Right atrium auricular region (tissue), 2 donors: ENCODE measurements at regions not wholly inside any gene's neighbourhood (a gene's known extent, or its start where the extent isn't known, plus 50 kb on each side); places are given as distances from the start of the nearest gene placed in this dataset.

ENCODE experiments used
- DNase-seq: peaks from one replicate; pipeline ENCODE4 v3.0.0-alpha.2; 2019; ENCODE audit warnings: low spot score
- H3K27ac ChIP-seq, 2 donors: fragments of 200-600 bp; sonication (generic); 1 replicate in 1 of 2; 2 replicates in 1 of 2; pipeline ENCODE4 v1.5.1; 2016 to 2019
- H3K27me3 ChIP-seq, 2 donors: fragments of 200-600 bp; sonication (generic); one replicate each; pipeline versions ENCODE4 v1.5.1 to v1.6.0; 2017 to 2019
- H3K36me3 ChIP-seq: fragments of 200-600 bp; sonication (generic); one replicate; pipeline ENCODE4 v1.5.1; 2016
- H3K4me1 ChIP-seq, 2 donors: fragments of 200-600 bp; sonication (generic); one replicate each; pipeline versions ENCODE4 v1.5.1 to v1.6.0; 2017 to 2019
- H3K4me3 ChIP-seq, 2 donors: fragments of 200-600 bp; sonication (generic); 1 replicate in 1 of 2; 2 replicates in 1 of 2; pipeline ENCODE4 v1.5.1; 2017 to 2019; ENCODE audit warnings: mild to moderate bottlenecking in 1 of 2, moderate library complexity in 1 of 2
- H3K9me3 ChIP-seq, 2 donors: fragments of 200-600 bp; sonication (generic); one replicate each; pipeline ENCODE4 v1.5.1; 2019
- TF ChIP-seq, protein P1 (sequence below), 2 donors: fragments of 200-600 bp; sonication (generic); IDR thresholded peaks; one replicate each; pipeline ENCODE4 v1.5.1; 2019; ENCODE audit warnings: antibody characterized with exemption in 2 of 2

DNA sequence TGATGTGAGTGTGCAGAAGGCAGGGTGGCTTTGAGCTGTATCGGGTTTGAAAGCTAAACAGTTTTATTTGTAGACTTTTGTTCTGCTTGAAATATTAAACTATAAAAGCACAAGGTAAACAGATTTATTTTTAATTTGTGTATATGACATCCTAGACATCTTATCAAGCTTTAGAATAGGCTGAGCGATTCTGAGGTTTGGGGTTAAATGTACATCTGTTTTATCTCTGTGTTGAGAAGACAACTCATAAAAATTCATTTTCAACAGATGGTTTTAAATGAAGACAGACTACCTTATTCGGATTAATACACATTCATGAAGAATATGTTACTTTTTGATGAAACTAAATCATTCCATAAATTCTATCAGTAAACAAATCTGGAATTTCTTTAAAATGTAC is 368.8 kb downstream of the RPRM start:
- Histone ChIP-seq H3K27ac (no peak overlapping the region), H3K9me3 (no peaks in the 10 kb centered on the region), H3K4me3 (no peak overlapping the region), H3K36me3 (no peaks in the 10 kb centered on the region), H3K4me1 (no peaks in the 10 kb centered on the region), H3K27me3 (no peaks in the 10 kb centered on the region)
- no peak for DNase-seq
- TF ChIP-seq, protein P1, sequence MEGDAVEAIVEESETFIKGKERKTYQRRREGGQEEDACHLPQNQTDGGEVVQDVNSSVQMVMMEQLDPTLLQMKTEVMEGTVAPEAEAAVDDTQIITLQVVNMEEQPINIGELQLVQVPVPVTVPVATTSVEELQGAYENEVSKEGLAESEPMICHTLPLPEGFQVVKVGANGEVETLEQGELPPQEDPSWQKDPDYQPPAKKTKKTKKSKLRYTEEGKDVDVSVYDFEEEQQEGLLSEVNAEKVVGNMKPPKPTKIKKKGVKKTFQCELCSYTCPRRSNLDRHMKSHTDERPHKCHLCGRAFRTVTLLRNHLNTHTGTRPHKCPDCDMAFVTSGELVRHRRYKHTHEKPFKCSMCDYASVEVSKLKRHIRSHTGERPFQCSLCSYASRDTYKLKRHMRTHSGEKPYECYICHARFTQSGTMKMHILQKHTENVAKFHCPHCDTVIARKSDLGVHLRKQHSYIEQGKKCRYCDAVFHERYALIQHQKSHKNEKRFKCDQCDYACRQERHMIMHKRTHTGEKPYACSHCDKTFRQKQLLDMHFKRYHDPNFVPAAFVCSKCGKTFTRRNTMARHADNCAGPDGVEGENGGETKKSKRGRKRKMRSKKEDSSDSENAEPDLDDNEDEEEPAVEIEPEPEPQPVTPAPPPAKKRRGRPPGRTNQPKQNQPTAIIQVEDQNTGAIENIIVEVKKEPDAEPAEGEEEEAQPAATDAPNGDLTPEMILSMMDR (IDR thresholded peaks at IDR 0.05): no peak

DNA sequence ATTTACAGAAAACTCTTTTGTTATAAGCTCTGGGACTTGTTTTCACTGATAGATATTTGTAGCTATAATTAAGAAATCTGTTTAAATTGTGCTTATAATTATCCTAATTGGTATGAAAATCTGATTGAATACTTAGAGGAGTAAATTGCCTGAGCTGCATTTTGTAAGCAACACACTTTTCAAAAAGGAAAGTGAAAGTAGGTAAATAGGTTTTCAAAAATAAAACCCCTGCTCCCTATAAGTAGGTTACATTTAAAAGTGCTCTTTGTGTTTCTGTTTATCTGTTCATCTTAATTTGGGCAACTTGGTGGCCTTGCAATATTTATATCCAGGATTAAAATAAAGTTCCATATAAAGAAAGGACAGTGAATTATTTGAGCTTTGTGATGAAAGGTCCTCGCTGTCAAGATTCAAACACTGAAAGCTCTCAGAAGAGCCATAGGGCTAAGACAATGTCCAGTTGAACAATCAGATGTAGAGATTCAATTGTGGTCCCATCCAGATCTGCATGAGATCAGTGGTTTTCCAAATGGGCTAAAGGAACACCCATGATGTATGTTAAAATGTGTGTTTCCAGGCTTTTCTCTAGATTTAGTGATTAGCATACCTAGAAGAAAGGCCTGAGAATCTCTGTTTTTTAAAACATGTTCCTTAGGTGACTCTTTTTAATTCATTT is 371.6 kb downstream of the RPRM start:
- Histone ChIP-seq H3K4me1 (no peaks in the 10 kb centered on the region), H3K9me3 (no peaks in the 10 kb centered on the region), H3K4me3 (no peak overlapping the region), H3K27me3 (no peaks in the 10 kb centered on the region), H3K27ac (no peak overlapping the region), H3K36me3 (no peaks in the 10 kb centered on the region)
- DNase-seq: no peak
- TF ChIP-seq, protein P1 (IDR thresholded peaks at IDR 0.05): no peak

DNA sequence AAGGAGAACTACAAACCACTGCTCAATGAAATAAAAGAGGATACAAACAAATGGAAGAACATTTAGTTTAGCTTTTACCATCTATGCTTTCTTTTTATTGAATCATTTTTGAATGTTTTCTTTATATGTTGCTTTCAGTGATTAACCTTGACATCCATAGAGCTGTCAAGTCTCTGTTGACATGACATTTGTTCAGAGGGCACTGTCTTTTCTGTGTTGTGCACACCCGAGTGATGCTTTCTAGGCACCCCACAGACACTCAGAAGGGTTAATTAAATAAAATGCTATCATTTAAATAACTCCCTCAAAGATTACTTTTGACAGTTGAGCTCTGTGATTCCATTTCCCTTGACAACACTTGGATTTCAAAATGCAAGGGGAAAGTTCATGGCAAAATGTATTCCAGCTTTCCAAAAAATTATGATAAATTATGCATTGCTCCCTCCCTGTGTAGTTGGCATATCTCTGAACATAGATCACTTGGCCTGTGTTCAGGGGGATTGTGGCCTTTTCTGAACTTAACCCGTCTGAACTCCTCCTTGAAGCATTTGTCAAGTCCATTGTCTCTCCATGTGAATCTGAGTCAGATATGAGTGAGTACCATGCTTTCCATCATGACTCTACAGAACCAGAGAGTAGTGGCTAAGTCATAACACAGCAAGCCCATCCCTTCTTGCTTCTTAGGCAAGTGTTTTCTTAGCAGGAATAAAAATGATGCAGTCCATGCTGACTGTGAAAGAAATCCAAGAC is 372.6 kb downstream of the RPRM start:
- TF ChIP-seq, protein P1 (IDR thresholded peaks at IDR 0.05): no peak
- Histone ChIP-seq H3K36me3 (no peaks in the 10 kb centered on the region), H3K4me3 (no peak overlapping the region), H3K27ac (no peak overlapping the region), H3K9me3 (no peaks in the 10 kb centered on the region), H3K27me3 (no peaks in the 10 kb centered on the region), H3K4me1 (no peaks in the 10 kb centered on the region)
- no peak for DNase-seq

DNA sequence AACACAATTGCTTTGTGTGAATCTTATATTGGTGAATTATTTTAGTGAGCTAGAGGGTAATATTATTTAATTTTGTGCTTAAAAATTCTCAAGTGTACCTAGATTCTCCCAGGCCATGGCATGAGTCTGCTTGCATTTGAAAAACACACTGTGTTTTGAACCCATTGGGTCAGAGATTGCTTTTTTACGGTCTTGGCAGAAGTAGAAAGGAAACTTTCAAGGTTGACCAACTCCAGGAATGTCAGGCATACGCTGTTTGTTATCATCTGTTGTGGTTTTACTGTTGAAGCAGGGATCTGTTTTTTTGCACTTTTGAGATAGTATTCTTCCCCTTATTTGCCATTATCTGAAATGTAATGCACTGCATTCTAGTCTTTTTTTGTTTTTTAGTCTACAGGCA is 377.4 kb downstream of the RPRM start:
- no peaks in the 10 kb centered on the region for H3K9me3 ChIP-seq
- no peak for DNase-seq
- H3K27ac ChIP-seq: no peak overlapping the region
- H3K36me3 ChIP-seq: no peaks in the 10 kb centered on the region
- no peaks in the 10 kb centered on the region for H3K4me1 ChIP-seq
- H3K4me3 ChIP-seq: no peak overlapping the region
- no peaks in the 10 kb centered on the region for H3K27me3 ChIP-seq
- TF ChIP-seq, protein P1 (IDR thresholded peaks at IDR 0.05): no peak

DNA sequence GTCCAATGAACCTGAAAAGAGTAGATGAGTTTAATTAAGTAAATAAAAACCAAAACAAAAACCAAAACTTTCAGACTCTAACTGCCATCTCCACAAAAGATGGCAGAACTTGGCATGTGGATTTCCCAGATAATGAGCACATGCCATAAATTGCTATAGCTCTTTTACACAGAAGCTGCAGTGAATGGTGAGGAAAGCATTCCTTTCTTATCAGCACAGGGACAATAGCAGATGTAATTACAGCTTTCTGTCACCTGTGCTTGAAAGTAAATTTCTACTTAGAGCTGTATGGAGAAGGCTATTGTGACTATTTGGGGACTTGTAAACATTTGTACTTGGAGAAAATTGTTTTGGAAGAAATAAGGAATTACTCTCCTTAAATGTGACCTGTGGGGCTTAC is 378.4 kb downstream of the RPRM start:
- Histone ChIP-seq H3K27me3 (no peaks in the 10 kb centered on the region), H3K4me3 (no peak overlapping the region), H3K36me3 (no peaks in the 10 kb centered on the region), H3K27ac (no peak overlapping the region), H3K9me3 (no peaks in the 10 kb centered on the region), H3K4me1 (no peaks in the 10 kb centered on the region)
- TF ChIP-seq, protein P1 (IDR thresholded peaks at IDR 0.05): no peak
- DNase-seq: no peak
